ENCODE measurements at regions not wholly inside any gene's neighbourhood (a gene's known extent, or its start where the extent isn't known, plus 50 kb on each side); places are given as distances from the start of the nearest gene placed in this dataset.

- DNase-seq (ENCODE audit: low read depth in 1 of 2, low spot score in 1 of 2): no peak
Measured at GRCh38 chr10:29176845-29177832, 111.7 kb upstream of the LYZL1 start.

DNA sequence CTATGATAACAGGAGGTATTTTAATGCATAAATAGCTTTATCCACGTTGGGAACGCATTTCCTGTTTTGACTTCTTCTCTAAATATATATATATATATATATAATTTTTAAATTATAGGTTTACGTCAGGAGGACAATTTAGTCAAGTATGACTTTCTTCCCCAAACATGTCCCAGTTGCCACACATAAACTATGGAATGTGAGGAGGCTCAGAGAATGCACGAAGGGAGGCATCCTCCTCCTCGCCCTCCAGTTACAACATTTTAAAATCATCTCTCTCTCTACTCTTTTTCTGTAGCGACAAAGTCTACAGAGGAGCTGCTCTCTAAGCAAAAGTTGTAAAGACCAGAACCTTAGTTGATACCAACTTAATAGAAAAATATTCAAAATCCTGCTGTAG, 106.9 kb upstream of the LYZL1 start:
- TF ChIP-seq JUND (IDR thresholded peaks at IDR 0.05; ENCODE audit: low read depth): no peak
- in situ Hi-C loops (cut with HindIII; ENCODE audit: low pct_unique_long_range_greater_than_20kb, low sequenced_read_pairs): no loop called here
- no peak for DNase-seq (ENCODE audit: low read depth in 1 of 2, low spot score in 1 of 2)

More at GRCh38 chr10:29176845-29177832, 111.7 kb upstream of the LYZL1 start:
- no peak for TF ChIP-seq JUND (IDR thresholded peaks at IDR 0.05; ENCODE audit: low read depth)
- in situ Hi-C loops (cut with HindIII; ENCODE audit: low pct_unique_long_range_greater_than_20kb, low sequenced_read_pairs): no loop called here

DNA sequence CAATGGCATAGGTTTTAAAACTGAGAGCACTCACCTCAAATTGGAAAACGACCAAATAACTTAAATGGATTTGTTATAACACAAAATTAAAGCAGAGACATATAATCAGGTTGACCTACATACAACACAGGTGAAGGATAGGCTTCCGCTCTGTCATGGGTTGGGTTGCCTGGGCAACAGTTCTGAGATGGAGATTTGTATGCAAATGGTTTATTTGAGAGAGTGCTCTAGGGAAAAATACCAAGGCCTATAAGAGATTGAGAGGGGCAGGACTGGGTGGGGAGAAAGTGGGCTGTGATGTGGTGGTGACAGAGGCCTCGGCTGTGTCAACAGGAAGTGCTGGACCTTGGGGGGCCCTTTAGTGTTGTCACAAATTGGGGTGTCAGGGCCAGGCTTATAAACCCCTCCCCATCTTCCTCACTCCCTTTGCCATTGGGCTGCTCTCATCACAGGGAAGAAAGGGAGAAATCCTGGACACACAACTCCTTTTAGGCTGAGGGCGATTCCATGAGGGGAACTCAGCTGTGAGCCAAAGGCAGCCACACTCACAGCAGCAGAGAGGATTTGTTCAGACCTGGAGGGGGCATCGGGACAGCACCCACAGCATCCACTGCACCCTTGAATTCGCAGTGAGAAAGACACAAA, 105.4 kb upstream of the LYZL1 start:
- TF ChIP-seq JUND (IDR thresholded peaks at IDR 0.05; ENCODE audit: low read depth): no peak

DNA sequence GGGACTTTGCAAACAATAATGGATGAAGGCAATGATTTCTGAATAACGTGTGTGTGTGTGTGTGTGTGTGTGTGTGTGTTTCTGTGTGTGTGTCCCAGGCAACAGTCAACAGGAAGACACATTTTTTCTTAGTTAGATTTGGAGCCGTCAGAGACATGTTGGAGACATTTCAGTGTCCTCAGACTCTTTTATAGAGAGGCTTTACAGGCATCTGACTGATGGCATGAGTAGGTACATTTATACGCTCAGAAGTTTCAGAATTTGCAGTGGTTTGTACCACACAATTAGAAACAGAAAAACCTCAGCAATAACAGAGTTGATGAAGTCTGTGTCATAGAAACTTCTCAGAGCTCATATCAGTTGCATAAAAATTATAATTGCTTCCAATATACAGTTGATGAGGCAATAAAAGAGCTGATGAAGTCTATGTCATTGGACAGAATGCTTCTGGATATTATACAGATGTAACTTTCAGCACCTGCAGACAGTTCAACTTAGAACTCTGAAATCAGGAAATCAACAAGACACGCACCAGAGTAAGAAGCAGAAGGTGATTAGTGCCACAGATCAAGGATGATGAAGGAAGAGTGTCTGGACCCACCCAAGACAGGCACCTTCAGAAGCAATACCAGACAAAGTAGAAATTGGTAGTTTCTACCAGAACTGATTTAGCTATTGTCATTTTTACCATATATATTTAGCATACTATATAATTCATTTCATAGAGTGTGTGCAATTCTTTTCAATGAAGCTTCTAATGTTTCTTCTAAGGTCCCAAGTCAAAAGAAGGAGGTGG, 104.5 kb upstream of the LYZL1 start:
- no peak for TF ChIP-seq JUND (IDR thresholded peaks at IDR 0.05; ENCODE audit: low read depth)
- in situ Hi-C loops (cut with HindIII; ENCODE audit: low pct_unique_long_range_greater_than_20kb, low sequenced_read_pairs): no loop called here
- DNase-seq (ENCODE audit: low read depth in 1 of 2, low spot score in 1 of 2): no peak

More for the DNA sequence above, 105.4 kb upstream of the LYZL1 start:
- DNase-seq (ENCODE audit: low read depth in 1 of 2, low spot score in 1 of 2): no peak
- in situ Hi-C loops (cut with HindIII; ENCODE audit: low pct_unique_long_range_greater_than_20kb, low sequenced_read_pairs): no loop called here

GRCh38 chr10:29185050-29185449, 103.8 kb upstream of the LYZL1 start:
- DNase-seq (ENCODE audit: low read depth in 1 of 2, low spot score in 1 of 2): no peak
- in situ Hi-C loops (cut with HindIII; ENCODE audit: low pct_unique_long_range_greater_than_20kb, low sequenced_read_pairs): no loop called here
- no peak for TF ChIP-seq JUND (IDR thresholded peaks at IDR 0.05; ENCODE audit: low read depth)

GRCh38 chr10:29186221-29186620, 102.6 kb upstream of the LYZL1 start:
- DNase-seq (ENCODE audit: low read depth in 1 of 2, low spot score in 1 of 2): no peak
- TF ChIP-seq JUND (IDR thresholded peaks at IDR 0.05; ENCODE audit: low read depth): no peak
- in situ Hi-C loops (cut with HindIII; ENCODE audit: low pct_unique_long_range_greater_than_20kb, low sequenced_read_pairs): no loop called here

DNA sequence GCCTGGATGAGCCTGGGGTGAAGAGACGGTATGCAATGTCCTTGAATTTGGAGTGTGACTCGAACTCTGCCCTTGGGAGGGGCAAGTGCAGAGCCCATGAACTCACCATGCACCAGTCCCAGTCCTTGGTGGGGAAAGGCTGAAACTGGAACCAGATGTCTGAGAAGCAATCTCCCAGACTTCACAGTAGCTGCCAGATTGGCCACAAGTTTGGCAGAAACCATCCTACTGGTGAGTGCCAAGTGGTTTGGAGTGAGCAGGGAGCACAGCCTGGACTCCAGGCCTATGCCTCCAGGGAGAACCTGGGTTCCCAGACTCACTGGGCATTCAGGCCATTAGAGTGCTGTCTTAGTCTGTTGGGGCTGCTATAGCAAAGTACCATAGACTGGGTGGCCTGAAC, 99.6 kb upstream of the LYZL1 start:
- DNase-seq (ENCODE audit: low read depth in 1 of 2, low spot score in 1 of 2): peak in 1 of 2 experiments; percentile 5
- no peak for TF ChIP-seq JUND (IDR thresholded peaks at IDR 0.05; ENCODE audit: low read depth)
- in situ Hi-C loops (cut with HindIII; ENCODE audit: low pct_unique_long_range_greater_than_20kb, low sequenced_read_pairs): no loop called here

DNA sequence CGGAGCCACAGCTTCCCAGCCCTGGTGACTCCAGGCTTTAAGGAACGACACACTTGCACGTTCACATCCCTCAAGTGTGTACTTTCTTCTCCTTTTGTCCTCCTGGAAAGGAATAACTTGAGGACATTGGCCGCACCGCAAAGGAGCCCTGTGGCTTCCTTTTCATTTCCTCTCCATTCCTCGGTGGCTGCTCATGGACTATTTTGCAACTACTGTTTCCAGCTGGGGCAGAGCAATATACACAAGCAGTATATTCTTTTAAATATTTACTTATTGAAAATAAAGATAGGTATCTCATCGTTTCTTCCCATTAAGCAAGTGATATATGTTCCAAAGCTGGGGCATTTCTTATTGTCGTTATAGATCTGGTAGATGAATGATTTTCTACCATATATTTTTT, 97.2 kb upstream of the LYZL1 start:
- in situ Hi-C loops (cut with HindIII; ENCODE audit: low pct_unique_long_range_greater_than_20kb, low sequenced_read_pairs): no loop called here
- peak in 1 of 2 experiments; percentile 54 for DNase-seq (ENCODE audit: low read depth in 1 of 2, low spot score in 1 of 2)
- TF ChIP-seq JUND (IDR thresholded peaks at IDR 0.05; ENCODE audit: low read depth): no peak

DNA sequence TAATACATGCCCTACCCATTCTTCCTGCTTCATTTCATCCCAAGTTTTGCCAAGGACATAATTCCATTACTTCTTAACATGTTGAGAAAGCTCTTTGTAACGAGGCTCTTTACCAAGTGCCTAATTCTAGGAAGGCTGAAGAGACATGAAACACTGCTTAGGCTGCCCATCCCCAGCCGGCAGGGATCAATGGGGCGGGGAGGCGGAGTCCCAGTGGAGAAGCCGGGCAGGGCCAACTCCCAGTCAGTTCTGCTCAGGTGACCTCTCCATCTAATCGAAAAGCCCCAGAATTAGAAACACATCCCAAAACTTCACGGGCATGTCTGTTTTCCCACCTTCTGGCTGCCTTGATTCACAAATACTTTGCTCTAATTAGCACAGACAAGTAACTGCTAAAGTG, 89.5 kb upstream of the LYZL1 start:
- TF ChIP-seq JUND (IDR thresholded peaks at IDR 0.05; ENCODE audit: low read depth): no peak
- in situ Hi-C loops (cut with HindIII; ENCODE audit: low pct_unique_long_range_greater_than_20kb, low sequenced_read_pairs): no loop called here
- DNase-seq (ENCODE audit: low read depth in 1 of 2, low spot score in 1 of 2): no peak

DNA sequence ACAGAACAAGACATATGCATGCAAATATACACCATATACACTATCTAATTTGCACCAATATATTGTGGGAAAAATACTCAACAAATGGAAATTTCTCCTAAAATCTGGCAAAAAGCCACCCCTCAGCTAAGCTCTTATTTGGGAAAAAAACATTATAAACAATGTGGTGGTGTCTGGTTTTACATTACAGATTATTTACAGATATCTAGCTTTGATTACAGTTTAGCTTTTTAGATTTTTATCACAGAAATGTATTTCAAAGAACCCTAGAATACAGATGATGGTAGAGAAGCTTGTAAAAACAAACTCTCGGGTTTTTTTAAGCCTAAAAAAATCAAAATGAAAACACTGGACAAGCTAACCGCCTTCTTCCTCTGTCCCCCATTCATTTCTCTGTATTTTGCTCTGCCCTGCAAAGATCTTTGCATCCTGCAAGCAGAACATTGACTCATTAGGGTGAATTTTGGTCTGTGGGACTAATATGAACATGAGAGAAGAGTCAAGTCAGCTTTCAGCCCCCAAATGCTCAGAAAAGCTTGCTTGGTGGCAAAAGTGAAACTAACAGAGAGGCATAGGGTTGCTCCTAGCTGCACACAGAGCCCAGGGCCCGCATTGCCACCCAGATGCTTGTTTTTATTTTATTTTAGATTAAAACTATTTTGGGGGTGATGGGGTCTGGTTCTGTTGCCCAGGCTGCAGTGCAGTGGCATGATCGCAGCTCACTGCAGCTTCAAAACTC, 88.8 kb upstream of the LYZL1 start:
- TF ChIP-seq JUND (IDR thresholded peaks at IDR 0.05; ENCODE audit: low read depth): no peak
- in situ Hi-C loops (cut with HindIII; ENCODE audit: low pct_unique_long_range_greater_than_20kb, low sequenced_read_pairs): no loop called here
- no peak for DNase-seq (ENCODE audit: low read depth in 1 of 2, low spot score in 1 of 2)

DNA sequence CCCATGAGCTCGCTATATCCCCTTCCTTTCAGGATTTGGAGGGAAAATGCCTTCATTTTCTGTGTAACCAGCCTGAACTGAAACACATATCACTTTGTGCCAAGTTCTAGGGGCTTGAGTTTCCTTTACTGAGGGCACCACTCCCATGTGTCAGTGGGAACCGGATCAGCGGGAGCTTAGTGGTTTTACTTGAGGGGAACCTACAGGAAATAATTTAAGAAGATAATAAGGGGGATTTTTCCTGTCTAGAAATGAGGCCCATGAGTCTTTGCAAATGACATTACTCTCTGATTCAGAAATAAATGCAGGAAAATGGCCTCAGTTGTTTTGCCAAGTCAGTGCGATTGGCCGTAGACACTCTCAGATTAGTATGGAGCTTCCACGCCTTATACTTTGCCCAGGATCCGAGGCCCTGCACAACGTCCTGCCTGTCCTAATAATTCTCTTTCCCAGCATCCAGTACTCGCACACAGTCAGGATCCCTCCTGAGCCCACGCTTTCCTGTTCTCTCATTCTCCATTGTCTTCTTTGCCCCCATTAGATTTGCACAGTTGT, 86.4 kb upstream of the LYZL1 start:
- DNase-seq (ENCODE audit: low read depth in 1 of 2, low spot score in 1 of 2): no peak
- TF ChIP-seq JUND (IDR thresholded peaks at IDR 0.05; ENCODE audit: low read depth): no peak
- in situ Hi-C loops (cut with HindIII; ENCODE audit: low pct_unique_long_range_greater_than_20kb, low sequenced_read_pairs): no loop called here

- in situ Hi-C loops (cut with HindIII; ENCODE audit: low pct_unique_long_range_greater_than_20kb, low sequenced_read_pairs): no loop called here
- no peak for TF ChIP-seq JUND (IDR thresholded peaks at IDR 0.05; ENCODE audit: low read depth)
Measured at GRCh38 chr10:29203432-29203831, 85.4 kb upstream of the LYZL1 start.

More at GRCh38 chr10:29203432-29203831, 85.4 kb upstream of the LYZL1 start:
- DNase-seq (ENCODE audit: low read depth in 1 of 2, low spot score in 1 of 2): no peak

Measured in T47D (cell line).